Fibroblast of the conjunctiva (primary cell): ENCODE measurements at regions not wholly inside any gene's neighbourhood (a gene's known extent, or its start where the extent isn't known, plus 50 kb on each side); places are given as distances from the start of the nearest gene placed in this dataset.

Source experiments
- DNase-seq: peaks from one replicate; pipeline ENCODE4 v3.0.0-alpha.2; 2010; ENCODE audit warnings: low read depth

DNA sequence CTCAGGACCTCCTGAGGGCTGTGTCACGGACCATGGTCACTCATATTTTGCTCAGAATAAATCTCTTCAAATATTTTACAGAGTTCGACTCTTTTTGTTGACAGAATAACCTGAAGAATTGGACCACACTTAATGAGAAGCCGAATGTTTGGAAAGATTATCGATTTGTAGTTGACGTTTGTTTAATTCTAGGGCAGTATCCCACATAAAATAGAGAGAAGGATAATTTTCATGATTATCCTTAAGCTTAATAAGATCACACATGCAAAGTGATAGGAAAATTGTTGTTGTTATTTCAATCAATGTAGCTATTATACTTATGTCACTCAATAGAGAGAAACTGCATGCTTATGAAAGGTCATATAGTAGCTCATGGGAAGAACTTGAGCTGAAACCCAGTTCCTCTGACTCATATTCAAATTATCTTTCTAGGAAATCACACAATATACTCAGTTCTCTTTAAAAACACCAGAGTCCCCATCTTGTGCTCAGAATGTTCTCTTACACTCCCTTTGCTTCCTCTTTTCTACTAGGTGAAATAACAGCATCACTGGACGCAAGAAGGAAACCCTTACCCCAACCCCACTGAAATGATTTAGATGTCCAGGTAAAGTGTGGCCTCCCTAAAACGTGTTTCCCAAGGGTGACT, 982.1 kb downstream of the TSN start:
- DNase-seq = no peak

DNA sequence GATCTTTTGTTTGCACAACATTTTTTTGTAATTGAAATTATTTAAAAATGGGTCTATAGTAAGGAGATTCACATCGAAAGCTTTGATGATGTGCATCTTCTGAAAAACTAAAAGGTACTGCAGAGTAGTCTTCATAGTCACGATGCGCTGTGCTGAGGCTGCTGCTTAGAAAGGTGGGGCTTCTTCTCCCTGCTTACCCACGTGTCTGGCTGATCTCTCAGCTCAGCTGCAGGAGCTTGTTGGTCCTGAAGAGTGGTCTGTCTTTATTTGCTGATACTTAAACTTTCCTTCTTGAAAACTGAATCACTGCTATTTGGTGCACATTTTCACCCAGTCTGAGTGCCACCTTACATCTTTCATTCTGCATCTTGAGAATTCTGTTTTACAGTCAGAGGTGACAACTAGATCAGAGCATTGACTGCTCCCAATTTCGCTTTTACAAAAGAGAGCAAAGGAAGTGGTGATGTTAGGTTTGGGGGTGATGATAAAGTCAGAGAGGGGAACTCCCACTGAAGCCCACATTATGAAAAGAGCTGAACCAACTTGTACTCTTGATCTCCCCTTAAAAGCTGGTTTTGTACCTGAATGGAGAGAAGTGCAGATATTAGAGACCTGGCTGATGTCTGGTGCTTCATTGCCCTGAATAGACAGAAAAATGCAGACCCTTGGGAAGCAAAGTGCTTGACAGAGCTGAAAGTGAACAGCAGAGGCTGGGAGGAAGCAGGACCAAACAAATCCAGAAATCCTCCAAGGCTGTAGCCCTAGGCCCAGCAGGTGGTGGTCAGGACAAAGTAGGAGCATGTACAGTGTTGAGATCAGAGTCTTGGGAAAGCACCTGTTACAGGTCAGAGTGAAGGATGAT, 984.5 kb downstream of the TSN start:
- DNase-seq = no peak

DNA sequence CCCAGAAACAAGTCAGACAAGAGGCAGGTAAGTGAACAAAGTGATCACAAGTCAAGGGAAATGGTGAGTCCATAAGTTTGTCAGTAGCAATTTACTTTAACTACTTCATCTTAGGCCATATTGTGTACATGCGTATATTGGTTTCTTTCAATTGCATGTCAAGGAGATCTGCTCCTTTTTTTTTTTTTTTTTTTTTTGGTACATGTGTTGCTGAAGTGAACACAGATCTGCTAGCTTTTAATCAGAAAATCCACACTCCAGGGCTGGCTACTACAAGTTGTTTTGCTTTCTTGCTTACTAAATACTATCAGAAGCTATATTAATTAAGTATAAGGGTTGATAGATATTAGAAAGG, 985.1 kb downstream of the TSN start:
- DNase-seq = no peak

DNA sequence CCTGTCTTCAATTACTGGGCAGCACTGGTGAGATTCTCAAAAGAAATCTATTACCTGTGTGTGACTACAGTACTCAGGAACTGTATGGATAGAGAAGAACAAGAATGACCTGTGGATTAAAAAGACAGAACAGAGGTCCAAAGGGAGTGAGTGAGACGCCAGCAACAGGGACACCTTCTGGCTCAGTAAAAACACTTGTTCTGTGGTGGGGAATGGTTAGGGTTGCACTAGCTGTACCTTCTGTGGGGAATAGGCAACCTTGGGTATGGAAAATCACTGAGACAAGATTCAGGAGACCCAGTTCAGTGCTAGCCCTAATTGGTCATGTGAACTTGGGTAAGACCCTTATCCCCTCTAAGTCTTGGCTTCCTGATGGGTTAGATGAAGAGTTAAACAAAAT, 986.0 kb downstream of the TSN start:
- DNase-seq = no peak

DNA sequence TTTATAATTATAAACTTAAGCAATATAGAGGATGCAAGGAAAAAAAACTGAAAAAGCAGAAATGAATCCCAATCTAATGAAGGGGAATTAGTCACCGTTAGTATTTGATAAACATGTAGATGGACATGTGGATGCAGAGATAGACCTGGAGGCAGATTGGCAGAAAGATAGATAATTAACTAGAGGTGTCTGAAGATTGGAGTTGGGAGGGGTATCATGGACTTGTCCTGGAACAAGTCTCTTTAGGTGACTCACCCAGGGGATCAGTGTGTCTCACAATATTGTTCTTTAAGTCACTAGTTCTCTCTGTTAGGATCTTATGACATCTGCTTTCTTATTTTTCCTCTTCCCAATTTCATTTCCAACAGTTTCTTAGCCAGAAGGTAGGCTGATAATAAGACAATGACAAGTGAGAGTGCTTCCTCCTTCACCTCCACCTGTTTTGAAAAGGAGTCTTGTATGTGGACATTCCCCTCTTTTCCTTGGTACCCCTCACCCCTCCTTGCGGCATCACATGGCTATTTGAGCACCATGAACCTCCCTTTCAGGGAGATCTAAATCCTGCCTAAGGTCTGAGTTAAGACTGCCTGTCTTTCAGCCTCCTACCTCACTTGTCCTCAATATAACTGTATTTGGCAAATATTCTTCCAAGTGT, 987.7 kb downstream of the TSN start:
- DNase-seq = no peak

DNA sequence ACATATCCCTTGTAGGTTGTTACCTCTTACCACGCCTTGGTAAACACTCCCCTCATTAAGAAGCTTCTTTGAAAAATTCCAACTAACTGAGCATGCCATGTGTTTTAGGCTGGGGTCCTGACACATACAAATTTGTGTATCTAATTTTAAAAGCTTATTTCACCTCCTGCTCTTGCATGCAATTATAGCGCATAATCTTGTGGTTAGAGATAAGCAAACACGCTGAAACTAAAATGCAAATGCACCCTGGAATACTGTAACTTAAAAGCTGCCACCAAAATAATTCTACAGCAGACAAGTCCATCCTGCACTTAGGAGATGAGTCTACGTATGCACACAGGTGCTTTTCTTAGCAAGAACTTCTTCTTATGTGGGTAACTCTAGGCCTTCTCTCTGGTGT, 990.2 kb downstream of the TSN start:
- no peak for DNase-seq

DNA sequence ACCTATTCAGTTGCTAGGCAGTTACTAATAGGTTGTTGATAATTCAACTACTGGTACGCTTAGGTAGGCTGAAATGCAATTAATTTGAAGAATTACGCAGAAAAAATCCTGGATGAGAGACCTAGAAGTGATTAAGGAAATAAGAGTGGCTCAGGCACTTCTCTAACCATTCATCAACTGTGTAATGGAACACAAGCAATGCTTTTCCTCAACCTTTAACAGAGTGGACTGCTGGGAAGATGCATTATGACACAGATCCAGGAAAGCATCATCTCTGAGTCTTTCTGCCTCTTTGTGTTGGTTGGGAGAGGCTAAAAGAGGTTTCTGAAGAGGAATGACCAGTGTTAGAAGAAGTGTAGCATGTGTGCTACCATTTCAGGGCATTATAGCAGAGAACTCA, 992.2 kb downstream of the TSN start:
- no peak for DNase-seq

- DNase-seq = peak; percentile 17
Observed at GRCh38 chr2:122748552-122749011, 993.1 kb downstream of the TSN start.

- no peak for DNase-seq
Observed at GRCh38 chr2:122749405-122749804, 994.0 kb downstream of the TSN start.

- no peak for DNase-seq
Observed at GRCh38 chr2:122750095-122750494, 994.6 kb downstream of the TSN start.

DNA sequence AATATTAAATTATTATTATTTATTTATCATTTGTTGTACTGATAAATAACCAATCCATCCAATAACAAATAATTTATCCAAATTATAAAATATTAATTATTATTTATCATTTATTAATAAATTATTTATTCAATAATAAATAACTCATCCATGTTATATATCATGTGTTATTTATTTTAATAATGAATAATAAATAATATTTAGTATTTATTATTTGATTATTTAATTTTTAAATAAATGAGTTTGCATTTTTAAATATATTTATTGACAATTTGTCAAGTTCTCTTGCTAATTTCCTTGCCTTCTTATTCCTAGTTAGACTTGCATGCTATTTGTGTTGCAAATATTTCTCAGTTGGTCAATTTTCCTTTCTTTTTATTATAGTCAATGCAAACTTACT, 995.4 kb downstream of the TSN start:
- DNase-seq = no peak

DNA sequence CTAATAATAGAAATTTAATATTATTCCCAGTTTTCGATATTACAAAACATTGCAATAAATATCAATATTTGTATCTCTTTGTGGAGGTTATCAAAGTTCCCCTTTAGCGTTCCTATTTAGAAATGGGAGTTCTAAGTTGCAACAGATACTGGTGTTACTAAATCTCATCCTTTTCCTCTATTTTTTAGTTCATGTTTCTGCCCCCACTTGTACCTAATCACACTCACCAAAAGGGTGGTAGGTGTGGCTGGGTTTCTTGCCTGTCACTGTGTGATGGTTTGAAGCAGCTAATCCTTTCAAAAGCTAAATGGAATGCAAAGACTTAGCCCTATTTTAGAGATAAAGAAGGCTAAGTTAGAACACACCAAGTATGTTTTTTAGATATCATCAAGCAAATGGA, 997.9 kb downstream of the TSN start:
- DNase-seq = no peak

GRCh38 chr2:122754561-122754960, 999.1 kb downstream of the TSN start:
- no peak for DNase-seq

- no peak for DNase-seq
Observed at GRCh38 chr2:122755281-122755780, 999.9 kb downstream of the TSN start.

DNA sequence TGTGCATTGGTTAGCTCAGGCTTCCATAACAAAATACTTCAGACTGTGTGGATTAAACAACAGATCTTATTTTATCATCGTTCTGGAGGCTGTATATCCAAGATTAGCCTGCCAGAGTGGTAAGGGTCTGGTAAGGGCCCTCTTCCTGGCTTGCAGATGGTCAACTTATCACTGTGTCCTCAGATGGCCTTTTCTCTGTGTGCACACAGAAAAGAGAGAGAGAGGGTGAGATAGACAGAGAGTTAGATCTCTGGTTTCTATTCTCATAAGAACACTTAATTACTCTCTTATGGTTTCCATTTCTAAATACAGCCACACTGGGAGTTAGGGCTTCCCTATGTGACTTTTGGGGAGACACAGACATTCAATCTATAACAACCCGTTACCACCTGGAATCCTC, 1003.5 kb downstream of the TSN start:
- DNase-seq = no peak

GRCh38 chr2:122764014-122764413, 1008.6 kb downstream of the TSN start:
- no peak for DNase-seq

- DNase-seq = no peak
Observed at GRCh38 chr2:122780251-122780650, 1024.8 kb downstream of the TSN start.

DNA sequence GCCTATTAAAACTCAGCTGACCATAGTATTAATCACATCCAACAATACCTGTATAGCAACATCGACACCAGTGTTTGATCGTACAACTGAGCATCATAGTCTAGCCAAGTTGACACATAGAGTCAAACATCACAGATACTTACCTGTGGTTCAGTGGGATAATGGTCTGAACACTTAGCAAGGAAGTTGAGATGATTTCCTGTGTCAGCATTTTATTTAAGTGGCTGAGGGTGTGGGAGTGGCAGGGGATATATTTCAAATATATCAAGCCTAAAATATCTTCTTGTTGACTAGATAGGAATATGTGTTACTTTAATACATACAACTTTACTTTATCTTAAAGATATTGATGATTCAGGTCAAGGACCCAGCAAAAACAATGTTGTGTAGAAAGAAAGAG, 1038.6 kb downstream of the TSN start:
- DNase-seq = no peak

DNA sequence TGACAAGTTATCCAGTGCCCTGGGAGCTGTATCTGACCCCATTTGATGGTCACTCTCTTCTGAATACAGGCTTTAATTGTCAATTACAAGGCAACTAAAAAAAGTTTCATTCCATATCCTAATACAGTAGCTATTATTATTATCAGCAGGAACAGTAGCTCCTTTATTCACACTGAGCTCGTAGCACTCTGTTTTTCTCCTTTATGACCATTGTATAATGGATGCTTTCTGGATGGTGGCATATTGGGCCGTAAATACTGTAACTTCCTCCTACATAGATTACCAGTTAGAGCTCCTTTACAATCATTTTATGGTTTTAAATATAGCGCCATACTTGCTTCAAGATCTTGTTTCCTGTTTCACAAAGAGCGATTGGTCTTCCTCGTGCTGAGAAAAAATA, 1040.3 kb downstream of the TSN start:
- no peak for DNase-seq

DNA sequence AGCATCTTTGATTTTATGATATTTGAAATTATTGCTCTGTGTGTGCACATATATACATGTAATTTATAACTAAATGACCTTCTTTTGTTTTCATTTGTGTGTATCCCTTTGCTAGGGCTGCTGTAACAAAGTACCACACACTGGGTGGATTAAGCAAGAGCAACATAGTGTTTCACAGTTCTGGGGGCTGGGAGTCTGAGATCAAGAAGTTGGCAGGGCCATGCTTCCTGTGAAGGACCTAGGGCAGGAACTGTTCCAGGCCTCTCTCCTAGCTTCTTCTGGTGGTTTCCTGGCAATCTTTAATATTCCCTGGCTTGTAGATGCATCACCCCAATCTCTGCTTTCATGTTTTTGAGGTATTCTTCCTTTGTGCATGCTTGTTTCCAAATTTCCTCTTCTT, 1043.9 kb downstream of the TSN start:
- DNase-seq = no peak

- no peak for DNase-seq
Observed at GRCh38 chr2:122800781-122801180, 1045.3 kb downstream of the TSN start.

DNA sequence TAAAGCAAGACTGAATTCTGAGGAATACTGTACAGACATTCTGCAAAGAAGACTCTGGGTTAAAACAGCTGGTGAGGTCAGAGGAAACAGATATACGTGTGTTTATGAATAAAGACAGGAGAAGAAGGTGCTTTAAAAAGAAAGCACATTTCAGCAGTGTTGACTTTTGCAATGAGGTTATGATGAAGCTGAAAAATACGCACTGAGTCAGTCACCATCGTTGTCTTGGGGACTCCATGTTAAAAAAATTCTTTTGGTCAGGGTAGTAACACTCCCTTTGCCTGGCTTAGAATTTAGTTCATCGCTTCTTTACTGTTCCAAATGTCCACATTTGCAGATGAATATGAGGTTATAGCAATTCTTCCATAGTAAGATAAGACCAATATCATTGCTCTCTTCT, 1049.0 kb downstream of the TSN start:
- DNase-seq = no peak

GRCh38 chr2:122805346-122805745, 1049.9 kb downstream of the TSN start:
- DNase-seq = no peak
